Hepatocyte (in vitro differentiated cells): ENCODE measurements at regions not wholly inside any gene's neighbourhood (a gene's known extent, or its start where the extent isn't known, plus 50 kb on each side); places are given as distances from the start of the nearest gene placed in this dataset.

Source experiments
- DNase-seq: peaks from one replicate; pipeline ENCODE4 v3.0.0-alpha.2; 2016; ENCODE audit warnings: low spot score
- H2AFZ ChIP-seq: fragments of 200-600 bp; sonication (generic); 2 replicates; pipeline ENCODE4 v1.6.0; 2016; ENCODE audit warnings: antibody characterized with exemption, mild to moderate bottlenecking
- H3K27ac ChIP-seq: fragments of 200-600 bp; sonication (generic); 2 replicates; pipeline ENCODE4 v1.5.1; 2016; ENCODE audit warnings: mild to moderate bottlenecking
- H3K27me3 ChIP-seq: fragments of 200-600 bp; sonication (generic); 2 replicates; pipeline ENCODE4 v1.6.1; 2016
- H3K36me3 ChIP-seq: fragments of 200-600 bp; sonication (generic); replicated peaks from 2 replicates; pipeline ENCODE4 v1.5.1; 2016; ENCODE audit warnings: low read depth; ENCODE audit not compliant: insufficient read depth
- H3K4me1 ChIP-seq: fragments of 200-600 bp; sonication (generic); 2 replicates; pipeline ENCODE4 v1.5.1; 2016; ENCODE audit warnings: mild to moderate bottlenecking, moderate library complexity; ENCODE audit not compliant: insufficient read depth
- H3K4me2 ChIP-seq: fragments of 200-600 bp; sonication (generic); 2 replicates; pipeline ENCODE4 v1.6.0; 2016
- H3K4me3 ChIP-seq: fragments of 200-600 bp; sonication (generic); 2 replicates; pipeline ENCODE4 v1.5.1; 2016; ENCODE audit warnings: mild to moderate bottlenecking
- H3K79me2 ChIP-seq: fragments of 200-600 bp; sonication (generic); 2 replicates; pipeline ENCODE4 v1.6.0; 2017; ENCODE audit warnings: mild to moderate bottlenecking
- H3K9me2 ChIP-seq: fragments of 200-600 bp; sonication (generic); replicated peaks from 2 replicates; pipeline ENCODE4 v1.6.0; 2017; ENCODE audit warnings: mild to moderate bottlenecking; ENCODE audit not compliant: insufficient read depth
- H3K9me3 ChIP-seq: fragments of 200-600 bp; sonication (generic); 2 replicates; pipeline ENCODE4 v1.5.1; 2016; ENCODE audit warnings: low read depth, mild to moderate bottlenecking
- H4K20me1 ChIP-seq: fragments of 200-600 bp; sonication (generic); 2 replicates; pipeline ENCODE4 v1.6.0; 2016; ENCODE audit warnings: mild to moderate bottlenecking; ENCODE audit not compliant: insufficient read depth, poor library complexity, severe bottlenecking
- EZH2 ChIP-seq: fragments of 200-600 bp; sonication (generic); IDR thresholded peaks from 2 replicates; pipeline ENCODE4 v1.6.1; 2016; ENCODE audit warnings: antibody characterized with exemption, mild to moderate bottlenecking, borderline replicate concordance
- EZH2phosphoT487 ChIP-seq: fragments of 200-600 bp; sonication (generic); IDR thresholded peaks from one replicate; pipeline ENCODE4 v1.6.1; 2018; ENCODE audit warnings: antibody characterized with exemption, mild to moderate bottlenecking, low read depth, moderate library complexity; ENCODE audit not compliant: unreplicated experiment, severe bottlenecking
- WGBS: methylation state at CpG from one replicate; pipeline ENCODE4 v1.1.6; 2016; ENCODE audit warnings: low lambda C conversion rate; ENCODE audit errors: missing lambda C conversion rate; 5-methylcytosine and 5-hydroxymethylcytosine counted together
- TF ChIP-seq, protein P1 (sequence below): fragments of 200-600 bp; sonication (generic); IDR thresholded peaks from 2 replicates; pipeline ENCODE4 v1.5.1; 2016; ENCODE audit warnings: antibody characterized with exemption, mild to moderate bottlenecking; ENCODE audit not compliant: poor library complexity

DNA sequence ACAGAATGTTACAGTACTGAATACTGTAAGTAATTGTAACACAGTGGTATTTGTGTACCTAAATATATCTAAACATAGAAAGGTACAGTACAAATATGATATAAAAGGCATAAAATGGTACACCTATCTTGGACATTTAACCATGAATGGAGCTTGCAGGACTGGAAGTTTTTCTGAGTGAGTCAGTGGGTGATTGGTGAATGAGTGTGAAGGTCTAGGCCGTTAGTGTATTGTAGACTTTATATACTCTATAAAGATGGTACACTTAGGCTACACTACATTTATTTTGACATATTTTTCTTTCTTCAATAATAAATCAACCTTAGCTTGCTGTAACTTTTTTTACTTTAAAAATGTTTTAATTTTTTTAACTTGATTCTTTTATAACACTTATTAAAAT lies 422.5 kb upstream of the FSTL5 start:
- H2AFZ ChIP-seq: no peak overlapping the region
- no peaks in the 10 kb centered on the region for H3K9me3 ChIP-seq
- H3K4me2 ChIP-seq: no peak overlapping the region
- H3K4me1 ChIP-seq: no peaks in the 10 kb centered on the region
- no peaks in the 10 kb centered on the region for H3K9me2 ChIP-seq
- no peaks in the 10 kb centered on the region for H3K36me3 ChIP-seq
- no peak for DNase-seq
- H3K27me3 ChIP-seq: no peaks in the 10 kb centered on the region
- no peaks in the 10 kb centered on the region for H4K20me1 ChIP-seq
- TF ChIP-seq EZH2phosphoT487: no peak
- TF ChIP-seq, protein P1, sequence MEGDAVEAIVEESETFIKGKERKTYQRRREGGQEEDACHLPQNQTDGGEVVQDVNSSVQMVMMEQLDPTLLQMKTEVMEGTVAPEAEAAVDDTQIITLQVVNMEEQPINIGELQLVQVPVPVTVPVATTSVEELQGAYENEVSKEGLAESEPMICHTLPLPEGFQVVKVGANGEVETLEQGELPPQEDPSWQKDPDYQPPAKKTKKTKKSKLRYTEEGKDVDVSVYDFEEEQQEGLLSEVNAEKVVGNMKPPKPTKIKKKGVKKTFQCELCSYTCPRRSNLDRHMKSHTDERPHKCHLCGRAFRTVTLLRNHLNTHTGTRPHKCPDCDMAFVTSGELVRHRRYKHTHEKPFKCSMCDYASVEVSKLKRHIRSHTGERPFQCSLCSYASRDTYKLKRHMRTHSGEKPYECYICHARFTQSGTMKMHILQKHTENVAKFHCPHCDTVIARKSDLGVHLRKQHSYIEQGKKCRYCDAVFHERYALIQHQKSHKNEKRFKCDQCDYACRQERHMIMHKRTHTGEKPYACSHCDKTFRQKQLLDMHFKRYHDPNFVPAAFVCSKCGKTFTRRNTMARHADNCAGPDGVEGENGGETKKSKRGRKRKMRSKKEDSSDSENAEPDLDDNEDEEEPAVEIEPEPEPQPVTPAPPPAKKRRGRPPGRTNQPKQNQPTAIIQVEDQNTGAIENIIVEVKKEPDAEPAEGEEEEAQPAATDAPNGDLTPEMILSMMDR: no peak
- TF ChIP-seq EZH2: no peak
- 66% methylated on average over 1 of the region's 1 CpG for WGBS
- H3K27ac ChIP-seq: no peak overlapping the region
- H3K4me3 ChIP-seq: no peak overlapping the region
- H3K79me2 ChIP-seq: no peaks in the 10 kb centered on the region

DNA sequence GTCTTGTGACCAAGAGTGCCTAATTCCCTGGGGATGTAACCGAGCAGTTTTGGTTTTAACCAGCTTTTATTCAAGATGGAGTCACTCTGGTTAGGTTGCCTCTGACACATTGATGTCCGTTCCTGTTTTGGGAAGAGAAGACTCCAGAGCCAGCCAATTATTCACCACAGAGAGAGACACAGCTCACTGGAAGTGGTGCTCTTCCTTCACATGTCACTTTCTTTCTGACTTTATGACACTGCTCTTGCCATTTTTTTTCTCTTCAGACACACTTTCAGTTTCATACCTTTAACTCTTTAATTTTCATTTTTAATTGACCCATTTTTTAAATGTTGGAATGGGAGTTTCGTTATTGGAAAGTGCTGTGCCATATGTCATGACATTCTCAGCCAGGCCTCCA lies 418.4 kb upstream of the FSTL5 start:
- WGBS: 68% methylated on average over 3 of the region's 3 CpGs
- H3K4me2 ChIP-seq: no peak overlapping the region
- H3K4me3 ChIP-seq: no peak overlapping the region
- no peak for DNase-seq
- no peaks in the 10 kb centered on the region for H3K79me2 ChIP-seq
- no peaks in the 10 kb centered on the region for H3K9me2 ChIP-seq
- no peaks in the 10 kb centered on the region for H3K36me3 ChIP-seq
- H3K9me3 ChIP-seq: no peaks in the 10 kb centered on the region
- H3K4me1 ChIP-seq: no peaks in the 10 kb centered on the region
- H2AFZ ChIP-seq: no peak overlapping the region
- no peaks in the 10 kb centered on the region for H3K27me3 ChIP-seq
- H4K20me1 ChIP-seq: no peaks in the 10 kb centered on the region
- TF ChIP-seq EZH2phosphoT487: no peak
- TF ChIP-seq, protein P1: no peak
- no peak for TF ChIP-seq EZH2
- H3K27ac ChIP-seq: no peak overlapping the region

DNA sequence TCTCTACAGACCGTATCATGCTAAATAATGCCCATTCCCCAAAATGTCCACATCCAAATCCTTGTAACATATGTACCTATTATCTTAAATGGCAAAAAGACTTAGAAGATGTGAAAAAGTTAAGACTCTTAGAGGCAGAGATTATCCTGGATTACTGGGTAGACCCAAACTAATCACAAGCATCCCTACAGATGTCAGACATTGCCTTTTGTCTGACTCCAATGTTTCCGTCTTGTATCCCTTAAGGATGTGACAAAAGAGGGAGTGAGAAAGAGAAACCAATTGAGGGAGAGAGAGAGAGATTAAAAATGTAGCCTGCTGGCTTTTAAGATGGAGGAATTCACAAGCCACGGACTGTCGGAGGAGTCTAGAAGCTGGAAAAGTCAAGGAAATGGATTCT lies 401.9 kb upstream of the FSTL5 start:
- Histone ChIP-seq H3K27me3 (no peaks in the 10 kb centered on the region), H3K9me2 (no peaks in the 10 kb centered on the region), H3K9me3 (no peaks in the 10 kb centered on the region), H3K27ac (no peak overlapping the region), H4K20me1 (no peaks in the 10 kb centered on the region), H3K36me3 (no peaks in the 10 kb centered on the region), H3K4me1 (no peaks in the 10 kb centered on the region), H3K4me2 (no peak overlapping the region), H3K79me2 (no peaks in the 10 kb centered on the region), H2AFZ (no peak overlapping the region), H3K4me3 (no peak overlapping the region)
- 47% methylated on average over 4 of the region's 4 CpGs for WGBS
- no peak for TF ChIP-seq EZH2phosphoT487
- TF ChIP-seq, protein P1: no peak
- TF ChIP-seq EZH2: no peak
- DNase-seq: no peak

DNA sequence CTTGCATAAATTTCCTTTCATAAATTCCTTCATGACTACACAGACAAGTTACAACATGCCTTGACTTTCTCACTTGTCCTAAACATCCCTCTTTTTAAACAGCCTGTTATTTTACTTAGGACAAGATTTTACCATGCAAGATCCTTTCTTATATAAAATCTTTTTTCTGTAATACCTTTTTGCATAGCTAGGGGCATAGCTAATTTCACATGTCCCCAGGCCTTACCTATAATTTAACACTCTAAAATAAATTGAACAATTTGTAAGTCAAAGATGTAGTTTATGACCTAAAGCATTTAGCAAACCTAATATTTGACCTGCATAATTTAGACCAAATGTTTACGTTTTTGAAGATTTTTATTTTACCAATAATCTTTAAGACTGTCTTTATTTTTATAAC lies 396.3 kb upstream of the FSTL5 start:
- DNase-seq: no peak
- H3K9me3 ChIP-seq: no peaks in the 10 kb centered on the region
- TF ChIP-seq EZH2: no peak
- TF ChIP-seq, protein P1: no peak
- no peak for TF ChIP-seq EZH2phosphoT487
- no peak overlapping the region for H3K4me3 ChIP-seq
- H2AFZ ChIP-seq: no peak overlapping the region
- no peaks in the 10 kb centered on the region for H3K79me2 ChIP-seq
- WGBS: 86% methylated on average over 1 of the region's 1 CpG
- no peaks in the 10 kb centered on the region for H3K9me2 ChIP-seq
- H3K4me1 ChIP-seq: no peaks in the 10 kb centered on the region
- H3K27me3 ChIP-seq: no peaks in the 10 kb centered on the region
- H3K4me2 ChIP-seq: no peak overlapping the region
- no peak overlapping the region for H3K27ac ChIP-seq
- H4K20me1 ChIP-seq: no peaks in the 10 kb centered on the region
- no peaks in the 10 kb centered on the region for H3K36me3 ChIP-seq
